Activated T-cell treated with anti-CD3 and anti-CD28 coated beads, Interleukin-2, amount 50 U/mL, for 72 hours (primary cell): ENCODE measurements at regions not wholly inside any gene's neighbourhood (a gene's known extent, or its start where the extent isn't known, plus 50 kb on each side); places are given as distances from the start of the nearest gene placed in this dataset.

Source experiments
- ATAC-seq, 2 donors: fragments of 150-1000 bp; cut with Tn5 transposase; replicated peaks in 1 of 2; 2 replicates each; pipeline ENCODE4 v1.10.0; 2021; ENCODE audit warnings: moderate library complexity in 2 of 2, mild to moderate bottlenecking in 1 of 2
- DNase-seq, 2 donors: peaks; one replicate each; pipeline ENCODE4 v3.0.0; 2021 to 2022; ENCODE audit warnings: mixed read lengths in 1 of 2
- H3K27ac Mint-ChIP-seq: one replicate; pipeline ENCODE4 v1.8.0; 2022; ENCODE audit warnings: mild to moderate bottlenecking, moderate library complexity, mixed read lengths
- H3K27me3 Mint-ChIP-seq: one replicate; pipeline ENCODE4 v1.8.0; 2022; ENCODE audit warnings: low read depth, mixed read lengths
- H3K36me3 Mint-ChIP-seq, 2 donors: one replicate each; pipeline ENCODE4 v1.8.0; 2022; ENCODE audit warnings: mixed read lengths in 2 of 2, mild to moderate bottlenecking in 1 of 2; ENCODE audit not compliant: insufficient read depth in 2 of 2
- H3K4me1 Mint-ChIP-seq: one replicate; pipeline ENCODE4 v1.8.0; 2022; ENCODE audit warnings: low read depth, mixed read lengths
- H3K4me3 Mint-ChIP-seq, 2 donors: one replicate each; pipeline ENCODE4 v1.8.0; 2022; ENCODE audit warnings: mild to moderate bottlenecking in 2 of 2, mixed read lengths in 2 of 2, moderate library complexity in 2 of 2
- H3K9me3 Mint-ChIP-seq, 2 donors: one replicate each; pipeline ENCODE4 v1.8.0; 2022; ENCODE audit warnings: mixed read lengths in 2 of 2

DNA sequence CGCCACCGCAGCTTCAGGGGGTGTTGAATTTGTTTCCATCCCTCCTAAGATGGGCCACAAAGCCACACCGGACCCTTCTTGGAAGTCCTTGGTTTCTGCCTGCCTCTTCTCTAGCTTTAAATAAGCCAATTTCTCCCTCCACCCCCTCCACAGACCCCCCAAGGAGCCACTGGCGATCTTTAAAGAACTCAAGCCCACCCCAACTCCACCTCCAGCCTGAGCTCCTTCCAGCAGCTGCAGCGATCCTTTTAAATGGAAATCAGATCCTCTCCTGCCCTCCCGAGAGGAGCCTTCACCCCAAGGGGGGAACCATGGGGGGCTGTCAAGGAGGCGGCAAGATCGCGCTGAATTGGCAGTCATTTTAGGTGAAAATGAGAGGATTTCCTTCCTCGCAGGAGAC lies 133.1 kb downstream of the NCOR2 start:
- Mint-ChIP-seq H3K27ac (no peak overlapping the region), H3K27me3 (no peaks in the 10 kb centered on the region), H3K4me1 (no peaks in the 10 kb centered on the region), H3K4me3 (no peak overlapping the region), H3K9me3 (peaks cover 0 to 8% of the 10 kb centered on the region in 2 donors), H3K36me3 (peaks cover 2 to 6% of the 10 kb centered on the region in 2 donors)
- ATAC-seq (no peak), DNase-seq (no peak)

DNA sequence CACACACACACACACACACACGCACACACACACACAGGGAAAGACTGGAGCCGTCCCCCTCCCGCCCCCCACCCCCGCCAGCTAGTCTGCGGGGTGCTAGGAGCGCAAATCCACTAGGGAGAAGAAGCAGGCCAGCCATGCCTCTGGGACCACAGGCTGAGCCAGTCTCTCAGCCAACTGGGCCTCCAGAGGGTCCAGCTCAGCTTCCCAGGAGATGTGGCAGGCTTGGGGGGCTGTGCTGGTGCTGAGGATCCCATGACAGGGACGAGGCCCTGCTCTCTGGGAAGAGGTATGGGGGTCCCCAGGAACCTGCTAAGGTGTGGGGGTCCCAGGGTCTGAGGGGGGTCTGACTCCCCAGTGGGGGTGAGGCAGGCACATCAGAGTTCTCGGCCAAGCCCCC lies 133.5 kb downstream of the NCOR2 start:
- Mint-ChIP-seq H3K4me1 (no peaks in the 10 kb centered on the region), H3K4me3 (no peak overlapping the region), H3K36me3 (peaks cover 2 to 6% of the 10 kb centered on the region in 2 donors), H3K27ac (no peak overlapping the region), H3K27me3 (no peaks in the 10 kb centered on the region), H3K9me3 (peaks cover 0 to 8% of the 10 kb centered on the region in 2 donors)
- ATAC-seq (no peak), DNase-seq (no peak)

DNA sequence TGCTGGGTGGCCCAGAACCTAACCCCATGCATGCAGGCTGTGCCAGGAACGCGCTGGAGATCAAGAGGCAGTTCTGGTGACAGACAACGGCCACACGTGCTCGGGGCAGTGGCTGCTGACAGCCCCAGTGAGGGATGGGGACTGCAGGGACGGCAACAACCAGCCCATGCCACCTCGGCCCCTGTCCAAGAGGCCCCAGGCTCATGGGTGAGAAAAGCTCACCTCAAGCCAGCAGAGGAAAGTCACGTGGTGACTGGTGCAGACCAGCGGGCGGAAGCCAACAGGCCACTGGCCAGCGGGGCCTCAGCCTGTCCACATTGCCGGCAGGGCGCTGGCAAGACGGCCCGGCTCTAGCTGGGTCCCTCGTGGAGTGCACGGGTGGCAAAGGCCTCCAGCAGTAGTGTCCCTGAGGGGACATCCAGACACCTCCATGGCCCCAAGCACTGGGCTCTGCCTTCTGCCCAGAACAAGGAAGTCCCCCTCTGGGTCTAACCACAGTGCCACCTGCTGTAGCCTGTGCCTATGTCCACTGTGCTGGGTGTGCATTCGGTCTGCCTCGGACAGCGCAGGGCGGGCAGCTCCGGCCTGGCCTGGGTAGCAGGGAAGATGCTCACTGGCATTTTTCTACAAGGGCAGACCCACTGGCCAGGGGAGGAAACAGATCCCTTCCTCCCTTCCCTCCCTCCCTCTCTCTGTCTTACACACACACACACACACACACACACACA lies 134.1 kb downstream of the NCOR2 start:
- Mint-ChIP-seq H3K27ac (no peak overlapping the region), H3K9me3 (peaks cover 0 to 8% of the 10 kb centered on the region in 2 donors), H3K27me3 (no peaks in the 10 kb centered on the region), H3K4me3 (no peak overlapping the region), H3K4me1 (no peaks in the 10 kb centered on the region), H3K36me3 (peaks cover 2 to 6% of the 10 kb centered on the region in 2 donors)
- DNase-seq: no peak
- no peak for ATAC-seq

DNA sequence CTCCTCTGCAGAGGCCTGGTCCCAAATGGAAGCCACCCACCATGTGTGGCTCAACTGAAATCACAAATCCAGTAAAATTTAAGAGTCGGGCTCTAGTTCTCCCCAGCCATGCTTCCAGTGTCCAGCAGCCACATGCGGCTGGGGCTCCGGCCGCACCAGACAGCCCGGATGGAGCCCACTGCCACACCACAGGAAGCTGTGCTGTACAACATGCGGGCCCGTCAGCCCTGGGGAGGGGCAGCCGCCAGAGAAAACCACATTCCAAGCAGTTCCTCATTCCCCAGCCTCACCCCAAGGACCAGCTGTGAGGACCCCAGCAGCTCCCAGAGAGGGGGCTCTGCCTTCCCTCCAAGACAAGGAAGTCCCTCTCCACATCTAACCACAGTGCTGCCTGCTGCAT lies 135.0 kb downstream of the NCOR2 start:
- Mint-ChIP-seq H3K27me3 (no peaks in the 10 kb centered on the region), H3K4me3 (no peak overlapping the region), H3K9me3 (peaks cover 0 to 8% of the 10 kb centered on the region in 2 donors), H3K36me3 (peaks cover 2 to 6% of the 10 kb centered on the region in 2 donors), H3K27ac (no peak overlapping the region), H3K4me1 (no peaks in the 10 kb centered on the region)
- DNase-seq (no peak), ATAC-seq (no peak)

DNA sequence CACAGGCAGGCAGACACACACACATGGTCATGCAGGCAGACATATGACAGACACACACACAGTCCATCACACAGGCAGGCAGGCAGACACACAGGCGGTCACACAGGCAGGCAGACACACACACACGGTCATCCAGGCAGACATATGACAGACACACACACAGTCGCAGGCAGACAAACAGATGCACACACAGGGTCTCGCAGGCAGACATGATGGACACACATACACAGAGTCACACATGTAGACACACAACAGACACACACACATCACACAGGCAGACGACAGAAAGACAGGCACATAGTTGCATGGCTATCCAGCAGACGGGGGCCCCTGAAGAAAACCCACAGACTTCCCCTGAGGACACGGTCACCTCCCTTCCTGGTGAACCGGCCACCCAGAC lies 135.4 kb downstream of the NCOR2 start:
- H3K4me3 Mint-ChIP-seq: no peak overlapping the region
- no peak overlapping the region for H3K27ac Mint-ChIP-seq
- peaks cover 2 to 6% of the 10 kb centered on the region in 2 donors for H3K36me3 Mint-ChIP-seq
- peaks cover 0 to 8% of the 10 kb centered on the region in 2 donors for H3K9me3 Mint-ChIP-seq
- H3K4me1 Mint-ChIP-seq: no peaks in the 10 kb centered on the region
- DNase-seq (no peak), ATAC-seq (no peak)
- H3K27me3 Mint-ChIP-seq: no peaks in the 10 kb centered on the region

DNA sequence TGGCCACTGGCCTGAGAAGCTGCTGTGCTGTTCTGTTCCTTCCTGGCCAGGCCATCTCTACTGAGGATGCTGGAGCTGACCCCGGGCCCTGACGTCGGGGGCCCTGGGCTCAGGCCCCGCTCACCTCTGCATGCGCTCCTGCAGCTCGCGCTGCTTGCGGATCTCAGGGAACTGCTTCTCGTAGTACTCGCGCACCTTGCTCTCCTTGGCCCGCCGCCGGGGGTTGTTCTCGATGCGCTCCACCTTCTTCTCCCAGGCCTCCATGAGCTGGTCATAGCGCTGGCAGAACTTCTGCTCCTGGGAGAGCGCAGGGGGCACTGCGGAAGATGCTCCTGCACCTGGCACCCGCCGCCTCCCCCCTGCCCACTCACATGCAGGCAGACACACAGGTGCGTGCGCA lies 135.6 kb downstream of the RFLNA start:
- H3K27me3 Mint-ChIP-seq: no peaks in the 10 kb centered on the region
- no peak overlapping the region for H3K4me3 Mint-ChIP-seq
- DNase-seq (no peak), ATAC-seq (no peak)
- no peaks in the 10 kb centered on the region for H3K4me1 Mint-ChIP-seq
- peaks cover 2 to 6% of the 10 kb centered on the region in 2 donors for H3K36me3 Mint-ChIP-seq
- no peak overlapping the region for H3K27ac Mint-ChIP-seq
- peaks cover 0 to 8% of the 10 kb centered on the region in 2 donors for H3K9me3 Mint-ChIP-seq

DNA sequence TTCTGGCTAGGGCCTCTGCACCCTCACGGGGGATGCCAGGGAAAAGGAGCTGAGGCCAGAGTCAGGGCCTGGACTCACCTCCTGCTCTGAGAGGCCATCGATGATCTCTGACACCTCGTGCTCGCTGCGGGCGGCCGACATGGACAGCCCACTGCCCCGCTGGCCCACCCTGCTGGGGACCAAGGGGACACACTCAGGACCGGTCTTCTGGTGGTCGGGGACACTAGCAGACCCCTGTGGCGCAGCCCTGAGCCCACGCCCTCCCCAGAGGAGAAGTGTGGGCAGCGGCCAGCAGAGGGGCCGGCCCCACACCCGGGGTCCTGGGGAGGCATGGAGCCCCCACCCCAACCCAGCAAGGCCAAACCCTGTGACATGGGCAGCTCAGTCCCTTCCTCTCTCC lies 134.6 kb downstream of the RFLNA start:
- DNase-seq: no peak
- Mint-ChIP-seq H3K36me3 (peaks cover 2 to 6% of the 10 kb centered on the region in 2 donors), H3K9me3 (peaks cover 0 to 8% of the 10 kb centered on the region in 2 donors), H3K4me3 (no peak overlapping the region), H3K27me3 (no peaks in the 10 kb centered on the region), H3K4me1 (no peaks in the 10 kb centered on the region), H3K27ac (no peak overlapping the region)
- ATAC-seq: no peak

DNA sequence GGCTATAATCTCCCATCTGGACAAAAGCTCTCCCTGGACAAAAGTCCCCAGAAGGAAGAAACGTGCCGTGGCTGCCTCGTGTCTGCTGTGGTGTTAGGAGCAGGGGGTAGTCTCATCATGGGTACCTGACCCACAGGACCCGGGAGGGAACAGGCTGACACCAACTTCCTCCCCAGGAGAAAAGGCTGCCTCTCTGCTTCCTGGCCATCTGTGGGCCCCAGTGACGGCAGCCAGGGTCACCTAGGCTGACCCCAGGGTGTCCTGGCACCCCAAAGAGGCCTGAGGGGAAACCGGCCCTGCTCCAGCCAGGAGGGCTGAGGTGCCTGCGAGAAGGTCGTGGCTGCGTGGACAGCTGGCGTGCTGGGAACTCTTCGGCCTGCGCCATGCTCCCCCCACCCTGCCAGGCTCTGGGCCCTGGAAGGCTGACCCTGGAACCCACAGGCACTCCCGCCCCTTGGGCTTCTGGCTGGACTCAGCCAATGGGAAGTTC lies 133.9 kb downstream of the RFLNA start:
- H3K27me3 Mint-ChIP-seq: no peaks in the 10 kb centered on the region
- ATAC-seq (no peak), DNase-seq (no peak)
- H3K9me3 Mint-ChIP-seq: peaks cover 0 to 8% of the 10 kb centered on the region in 2 donors
- no peak overlapping the region for H3K4me3 Mint-ChIP-seq
- no peak overlapping the region for H3K27ac Mint-ChIP-seq
- peaks cover 2 to 6% of the 10 kb centered on the region in 2 donors for H3K36me3 Mint-ChIP-seq
- no peaks in the 10 kb centered on the region for H3K4me1 Mint-ChIP-seq

DNA sequence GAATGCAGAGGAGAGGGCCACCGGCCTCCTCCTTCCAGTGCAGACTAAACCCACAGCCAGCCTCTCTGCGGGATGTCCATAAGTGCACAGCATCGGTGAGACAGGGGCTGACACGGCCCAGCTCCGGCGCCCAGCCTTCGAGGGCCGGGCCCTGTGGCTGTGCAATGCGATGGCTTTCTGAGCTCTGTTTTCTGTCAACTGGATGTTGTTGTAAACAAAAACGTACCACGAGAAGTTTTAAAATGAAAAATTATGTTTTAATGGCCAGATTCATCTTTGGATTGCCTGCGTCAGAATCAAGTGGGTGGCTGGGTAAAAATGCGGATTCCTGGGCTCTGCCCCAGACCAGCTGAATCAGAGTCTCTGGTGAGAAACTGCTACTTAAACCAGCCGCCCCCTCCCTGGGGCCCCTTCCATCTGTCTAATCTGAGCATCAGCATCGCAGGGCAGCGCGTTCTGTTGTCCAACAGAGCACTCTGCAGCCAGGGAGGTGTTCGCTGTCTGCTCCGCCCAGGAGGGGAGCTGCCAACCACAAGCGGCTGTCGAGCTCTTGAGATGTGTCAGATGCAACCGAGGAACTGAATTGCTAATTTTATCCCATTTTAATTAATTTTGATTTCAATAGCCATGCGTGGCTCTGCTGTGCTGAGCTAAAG lies 133.4 kb downstream of the RFLNA start:
- H3K9me3 Mint-ChIP-seq: peaks cover 0 to 8% of the 10 kb centered on the region in 2 donors
- no peaks in the 10 kb centered on the region for H3K4me1 Mint-ChIP-seq
- H3K36me3 Mint-ChIP-seq: peaks cover 2 to 6% of the 10 kb centered on the region in 2 donors
- no peaks in the 10 kb centered on the region for H3K27me3 Mint-ChIP-seq
- no peak overlapping the region for H3K4me3 Mint-ChIP-seq
- H3K27ac Mint-ChIP-seq: no peak overlapping the region
- DNase-seq (no peak), ATAC-seq (no peak)

DNA sequence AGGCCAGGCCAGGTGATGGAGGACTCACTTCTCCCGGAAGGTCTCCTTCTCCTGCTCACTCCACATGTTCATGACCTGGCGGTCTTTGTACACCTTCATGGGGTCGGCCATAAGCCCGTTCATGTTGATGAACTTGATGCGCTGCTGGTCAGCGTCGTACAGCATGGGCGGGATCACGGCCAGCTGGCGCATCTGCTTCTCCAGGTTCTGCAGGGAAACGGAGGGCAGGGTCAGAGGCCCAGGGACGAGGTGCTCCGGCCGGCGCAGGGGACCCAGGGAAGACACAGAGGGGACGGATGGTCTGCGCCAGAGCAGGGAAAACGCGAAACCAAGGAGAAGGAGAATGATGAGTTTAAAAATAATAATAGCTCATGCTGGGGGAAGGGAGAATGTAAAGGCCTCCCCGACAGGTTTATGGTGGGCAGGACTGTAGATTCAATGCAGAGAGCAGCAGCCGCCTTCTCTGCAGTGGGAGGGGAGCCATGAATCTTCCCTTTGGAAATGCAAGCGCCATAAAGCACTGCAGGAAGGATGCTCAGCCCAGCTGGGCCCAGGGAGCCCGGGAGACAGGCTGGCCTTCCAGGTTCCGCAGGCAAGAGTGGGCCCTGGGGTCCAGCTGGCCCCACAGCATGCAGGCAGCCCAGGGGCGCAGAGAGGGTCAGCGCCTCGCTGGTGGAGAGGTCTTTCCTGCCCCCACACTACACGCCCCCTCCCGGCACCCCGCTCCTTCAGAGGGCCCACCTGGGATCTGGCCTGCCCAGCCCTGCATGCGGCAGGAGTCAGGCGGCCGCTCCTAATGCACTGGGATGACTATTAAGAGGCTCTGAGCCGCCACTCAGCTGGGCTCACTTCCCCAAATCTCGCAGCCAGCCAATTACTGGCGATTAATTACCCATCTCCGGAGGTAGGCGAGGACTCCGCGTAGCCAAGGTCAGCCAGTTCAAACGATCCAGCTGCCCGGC lies 132.0 kb downstream of the RFLNA start:
- Mint-ChIP-seq H3K4me3 (no peak overlapping the region), H3K36me3 (peaks cover 2 to 6% of the 10 kb centered on the region in 2 donors), H3K27ac (no peak overlapping the region), H3K27me3 (no peaks in the 10 kb centered on the region), H3K9me3 (peaks cover 0 to 8% of the 10 kb centered on the region in 2 donors), H3K4me1 (no peaks in the 10 kb centered on the region)
- DNase-seq: no peak
- no peak for ATAC-seq

DNA sequence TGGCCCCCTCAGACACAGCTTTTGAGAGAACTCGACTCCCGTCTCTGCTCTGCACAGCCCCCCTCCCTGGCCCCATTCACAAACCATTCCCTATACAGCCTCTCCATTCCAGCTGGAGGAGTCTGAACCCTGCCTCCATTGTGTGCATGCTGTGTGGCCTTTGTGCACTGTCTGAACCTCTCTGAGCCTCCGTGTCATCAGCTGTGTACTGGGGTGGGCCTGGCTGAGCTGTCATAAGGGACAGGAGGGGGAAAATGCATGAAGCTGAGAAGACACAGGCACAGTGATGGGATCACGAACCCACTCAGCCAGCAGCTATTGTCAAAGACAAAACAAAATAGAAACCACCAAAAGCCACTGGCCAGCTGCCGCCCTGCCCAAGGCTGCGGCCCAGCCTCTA lies 130.8 kb downstream of the RFLNA start:
- Mint-ChIP-seq H3K4me1 (no peaks in the 10 kb centered on the region), H3K27ac (no peak overlapping the region), H3K9me3 (no peaks in the 10 kb centered on the region), H3K4me3 (no peak overlapping the region), H3K27me3 (no peaks in the 10 kb centered on the region), H3K36me3 (no peaks in the 10 kb centered on the region)
- DNase-seq (no peak), ATAC-seq (no peak)

DNA sequence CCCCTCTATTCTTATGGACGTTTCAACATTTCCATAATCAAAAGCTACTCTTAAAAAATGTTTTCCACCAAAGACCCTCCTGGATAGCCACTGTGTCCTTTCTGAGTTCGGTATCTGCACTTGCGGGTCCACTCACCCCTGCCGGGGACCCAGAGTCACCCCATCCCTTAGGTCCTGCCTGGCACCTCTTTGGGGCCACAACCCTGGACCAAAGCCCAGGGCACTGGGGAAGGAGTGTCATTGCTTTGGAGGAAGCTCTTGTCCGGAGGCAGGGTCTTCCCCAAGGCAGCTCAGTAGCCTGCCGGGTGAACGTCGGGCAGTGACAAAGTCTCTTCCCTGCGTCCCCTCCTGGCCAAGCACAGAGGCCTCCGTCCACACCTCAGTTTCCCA lies 129.6 kb downstream of the RFLNA start:
- H3K27me3 Mint-ChIP-seq: no peaks in the 10 kb centered on the region
- H3K4me3 Mint-ChIP-seq: no peak overlapping the region
- no peak overlapping the region for H3K27ac Mint-ChIP-seq
- no peak for ATAC-seq
- DNase-seq: no peak
- H3K4me1 Mint-ChIP-seq: no peaks in the 10 kb centered on the region
- no peaks in the 10 kb centered on the region for H3K9me3 Mint-ChIP-seq
- no peaks in the 10 kb centered on the region for H3K36me3 Mint-ChIP-seq
